Neural progenitor cell (in vitro differentiated cells): ENCODE measurements at regions not wholly inside any gene's neighbourhood (a gene's known extent, or its start where the extent isn't known, plus 50 kb on each side); places are given as distances from the start of the nearest gene placed in this dataset.

Source experiments
- DNase-seq: peaks from one replicate; pipeline ENCODE4 v3.0.0-alpha.2; 2016; ENCODE audit warnings: low spot score
- H2AFZ ChIP-seq: fragments of 200-600 bp; sonication (generic); replicated peaks from 2 replicates; pipeline ENCODE4 v1.6.1; 2016; ENCODE audit warnings: antibody characterized with exemption
- H3F3A ChIP-seq: fragments of 200-600 bp; sonication (generic); 2 replicates; pipeline ENCODE4 v1.6.1; 2016; ENCODE audit warnings: antibody characterized with exemption, low read depth
- H3K27ac ChIP-seq: fragments of 200-600 bp; sonication (generic); 2 replicates; pipeline ENCODE4 v1.5.1; 2016; ENCODE audit warnings: mild to moderate bottlenecking
- H3K27me3 ChIP-seq: fragments of 200-600 bp; sonication (generic); 2 replicates; pipeline ENCODE4 v1.6.1; 2016; ENCODE audit warnings: mild to moderate bottlenecking, moderate library complexity
- H3K36me3 ChIP-seq: fragments of 200-600 bp; sonication (generic); 2 replicates; pipeline ENCODE4 v1.5.1; 2016
- H3K4me1 ChIP-seq: fragments of 200-600 bp; sonication (generic); 2 replicates; pipeline ENCODE4 v1.6.1; 2016; ENCODE audit warnings: mixed run types
- H3K4me2 ChIP-seq: fragments of 200-600 bp; sonication (generic); 2 replicates; pipeline ENCODE4 v1.6.1; 2016
- H3K4me3 ChIP-seq: fragments of 200-600 bp; sonication (generic); 2 replicates; pipeline ENCODE4 v1.5.1; 2016
- H3K79me2 ChIP-seq: fragments of 200-600 bp; sonication (generic); 2 replicates; pipeline ENCODE4 v1.6.1; 2016; ENCODE audit warnings: low read depth
- H3K9ac ChIP-seq: fragments of 200-600 bp; sonication (generic); 2 replicates; pipeline ENCODE4 v1.6.1; 2016
- H3K9me3 ChIP-seq: fragments of 200-600 bp; sonication (generic); 2 replicates; pipeline ENCODE4 v1.5.1; 2016; ENCODE audit warnings: low read depth
- H4K20me1 ChIP-seq: fragments of 200-600 bp; sonication (generic); 2 replicates; pipeline ENCODE4 v1.6.1; 2016; ENCODE audit warnings: low read depth
- H3K27ac Mint-ChIP-seq: 3 replicates; pipeline ENCODE4 v1.8.0; 2021; ENCODE audit warnings: mixed read lengths
- H3K27me3 Mint-ChIP-seq: 2 replicates; pipeline ENCODE4 v1.8.0; 2022; ENCODE audit warnings: low read depth, mild to moderate bottlenecking, inconsistent platforms, moderate library complexity, mixed read lengths; ENCODE audit not compliant: insufficient read depth
- H3K36me3 Mint-ChIP-seq: 3 replicates; pipeline ENCODE4 v1.8.0; 2021; ENCODE audit warnings: mixed read lengths
- H3K4me1 Mint-ChIP-seq: 3 replicates; pipeline ENCODE4 v1.8.0; 2021; ENCODE audit warnings: mixed read lengths
- H3K4me3 Mint-ChIP-seq: 3 replicates; pipeline ENCODE4 v1.8.0; 2021; ENCODE audit warnings: mild to moderate bottlenecking, moderate library complexity, mixed read lengths
- H3K9me3 Mint-ChIP-seq: 3 replicates; pipeline ENCODE4 v1.8.0; 2020; ENCODE audit warnings: mixed read lengths
- EZH2 ChIP-seq: fragments of 200-600 bp; sonication (generic); IDR thresholded peaks from 2 replicates; pipeline ENCODE4 v1.6.1; 2017; ENCODE audit warnings: antibody characterized with exemption, mild to moderate bottlenecking, moderate library complexity
- EZH2phosphoT487 ChIP-seq: fragments of 200-600 bp; sonication (generic); IDR thresholded peaks from 2 replicates; pipeline ENCODE4 v1.6.1; 2017; ENCODE audit warnings: antibody characterized with exemption
- TF ChIP-seq, protein P1 (sequence below): fragments of 200-600 bp; sonication (generic); IDR thresholded peaks from 2 replicates; pipeline ENCODE4 v1.5.1; 2017; ENCODE audit warnings: antibody characterized with exemption, mild to moderate bottlenecking

DNA sequence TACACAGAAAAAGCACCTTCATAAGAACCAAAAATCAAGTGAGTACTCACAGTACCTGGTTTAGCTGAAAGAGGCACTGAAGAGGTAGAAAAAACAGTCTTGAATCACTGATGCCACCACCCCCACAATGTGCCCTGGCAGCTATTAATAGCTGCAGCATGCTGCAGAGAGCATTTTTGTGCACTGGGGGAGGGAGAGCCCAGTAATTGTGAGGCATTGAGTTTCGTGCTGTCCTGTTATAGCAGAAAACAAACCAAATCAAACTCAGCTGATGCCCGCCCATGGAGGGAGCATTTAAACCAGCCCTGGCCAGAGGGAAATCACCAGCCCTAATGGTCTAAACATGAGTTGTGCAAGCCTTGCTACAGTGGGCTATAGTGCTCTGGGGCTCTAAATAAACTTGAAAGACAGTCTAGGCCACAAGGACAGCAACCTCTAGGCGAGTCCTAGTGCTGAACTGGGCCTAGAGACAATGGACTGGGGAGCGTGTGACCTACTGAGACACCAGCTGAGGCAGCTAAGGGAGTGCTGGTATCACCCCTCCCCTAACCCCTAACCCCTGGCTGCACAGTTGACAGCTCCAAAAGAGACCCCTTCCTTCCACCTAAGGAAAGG lies 106.3 kb upstream of the TMLHE start:
- peaks cover 3% of the 10 kb centered on the region for H3K9me3 ChIP-seq
- no peaks in the 10 kb centered on the region for H3K4me1 ChIP-seq
- H3K4me1 Mint-ChIP-seq = no peaks in the 10 kb centered on the region
- TF ChIP-seq, protein P1, sequence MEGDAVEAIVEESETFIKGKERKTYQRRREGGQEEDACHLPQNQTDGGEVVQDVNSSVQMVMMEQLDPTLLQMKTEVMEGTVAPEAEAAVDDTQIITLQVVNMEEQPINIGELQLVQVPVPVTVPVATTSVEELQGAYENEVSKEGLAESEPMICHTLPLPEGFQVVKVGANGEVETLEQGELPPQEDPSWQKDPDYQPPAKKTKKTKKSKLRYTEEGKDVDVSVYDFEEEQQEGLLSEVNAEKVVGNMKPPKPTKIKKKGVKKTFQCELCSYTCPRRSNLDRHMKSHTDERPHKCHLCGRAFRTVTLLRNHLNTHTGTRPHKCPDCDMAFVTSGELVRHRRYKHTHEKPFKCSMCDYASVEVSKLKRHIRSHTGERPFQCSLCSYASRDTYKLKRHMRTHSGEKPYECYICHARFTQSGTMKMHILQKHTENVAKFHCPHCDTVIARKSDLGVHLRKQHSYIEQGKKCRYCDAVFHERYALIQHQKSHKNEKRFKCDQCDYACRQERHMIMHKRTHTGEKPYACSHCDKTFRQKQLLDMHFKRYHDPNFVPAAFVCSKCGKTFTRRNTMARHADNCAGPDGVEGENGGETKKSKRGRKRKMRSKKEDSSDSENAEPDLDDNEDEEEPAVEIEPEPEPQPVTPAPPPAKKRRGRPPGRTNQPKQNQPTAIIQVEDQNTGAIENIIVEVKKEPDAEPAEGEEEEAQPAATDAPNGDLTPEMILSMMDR = no peak
- no peak for TF ChIP-seq EZH2
- no peak for TF ChIP-seq EZH2phosphoT487
- H3K27me3 Mint-ChIP-seq = no peaks in the 10 kb centered on the region
- no peak for DNase-seq
- no peak overlapping the region for H3K4me3 ChIP-seq
- no peak overlapping the region for H3K9ac ChIP-seq
- no peak overlapping the region for H3K4me2 ChIP-seq
- no peak overlapping the region for H3K27ac Mint-ChIP-seq
- H3K36me3 ChIP-seq = no peaks in the 10 kb centered on the region
- H3K27ac ChIP-seq = no peak overlapping the region
- H3K79me2 ChIP-seq = no peaks in the 10 kb centered on the region
- no peaks in the 10 kb centered on the region for H3F3A ChIP-seq
- H4K20me1 ChIP-seq = no peaks in the 10 kb centered on the region
- H3K27me3 ChIP-seq = no peaks in the 10 kb centered on the region
- H3K36me3 Mint-ChIP-seq = no peaks in the 10 kb centered on the region
- no peak overlapping the region for H3K4me3 Mint-ChIP-seq
- peaks cover 4% of the 10 kb centered on the region for H3K9me3 Mint-ChIP-seq
- H2AFZ ChIP-seq = no peak overlapping the region

DNA sequence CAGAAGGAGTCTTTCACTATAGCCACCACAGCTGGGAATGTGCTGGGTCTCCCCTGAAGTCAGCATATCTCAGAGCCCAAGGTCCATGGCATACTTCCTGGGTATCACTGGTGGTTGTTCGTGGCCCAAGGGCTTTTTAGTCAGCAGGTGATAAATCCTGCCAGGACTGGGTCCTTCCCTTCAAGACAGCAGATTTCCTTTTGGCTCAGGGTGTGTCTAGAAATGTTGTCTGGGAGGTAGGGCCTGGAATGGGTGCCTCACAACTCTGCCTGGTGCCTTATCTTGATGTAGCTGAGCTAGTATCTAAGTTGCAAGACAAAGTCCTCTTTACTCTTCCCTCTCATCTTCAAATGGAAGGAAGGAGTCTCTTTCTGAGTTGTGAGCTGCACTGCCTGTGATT lies 102.4 kb upstream of the TMLHE start:
- Histone ChIP-seq H4K20me1 (no peaks in the 10 kb centered on the region), H3K27me3 (no peaks in the 10 kb centered on the region), H3K4me1 (no peaks in the 10 kb centered on the region), H3K27ac (no peak overlapping the region), H3K4me3 (no peak overlapping the region), H3K9ac (no peak overlapping the region), H3K79me2 (no peaks in the 10 kb centered on the region), H3K4me2 (no peak overlapping the region), H3K9me3 (peaks cover 19% of the 10 kb centered on the region), H3K36me3 (no peaks in the 10 kb centered on the region), H3F3A (no peaks in the 10 kb centered on the region), H2AFZ (no peak overlapping the region)
- H3K27ac Mint-ChIP-seq = no peak overlapping the region
- peaks cover 25% of the 10 kb centered on the region for H3K9me3 Mint-ChIP-seq
- H3K4me3 Mint-ChIP-seq = no peak overlapping the region
- TF ChIP-seq EZH2phosphoT487 (no peak), EZH2 (no peak)
- TF ChIP-seq, protein P1 = no peak
- H3K27me3 Mint-ChIP-seq = no peaks in the 10 kb centered on the region
- H3K36me3 Mint-ChIP-seq = no peaks in the 10 kb centered on the region
- no peak for DNase-seq
- H3K4me1 Mint-ChIP-seq = no peaks in the 10 kb centered on the region

DNA sequence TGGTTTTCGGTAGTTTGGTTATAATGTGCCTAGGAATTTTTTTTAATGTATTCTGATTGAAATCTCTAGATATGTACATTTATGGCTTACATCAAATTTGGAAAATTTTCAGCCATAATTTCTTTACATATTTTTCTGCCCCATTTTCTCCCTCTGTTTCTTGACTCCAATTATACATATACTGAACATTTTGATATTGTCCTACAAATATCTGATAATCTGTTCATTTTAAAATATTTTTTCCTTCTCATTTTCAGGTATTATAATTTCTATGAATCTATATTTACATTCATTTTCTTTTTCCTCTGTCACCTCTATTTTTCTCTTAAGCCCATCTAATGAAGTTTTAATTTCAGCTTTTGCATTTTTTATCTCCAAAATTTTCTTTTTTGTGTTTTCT lies 82.7 kb upstream of the TMLHE start:
- no peak overlapping the region for H3K4me3 Mint-ChIP-seq
- H3K9me3 Mint-ChIP-seq = peaks cover 5% of the 10 kb centered on the region
- Histone ChIP-seq H3F3A (no peaks in the 10 kb centered on the region), H4K20me1 (no peaks in the 10 kb centered on the region), H2AFZ (no peak overlapping the region), H3K79me2 (no peaks in the 10 kb centered on the region), H3K27me3 (no peaks in the 10 kb centered on the region), H3K4me2 (no peak overlapping the region), H3K27ac (no peak overlapping the region), H3K4me1 (no peaks in the 10 kb centered on the region), H3K4me3 (no peak overlapping the region), H3K36me3 (peaks cover 5% of the 10 kb centered on the region), H3K9me3 (peaks cover 5% of the 10 kb centered on the region), H3K9ac (no peak overlapping the region)
- no peak for DNase-seq
- no peak overlapping the region for H3K27ac Mint-ChIP-seq
- no peak for TF ChIP-seq EZH2
- TF ChIP-seq EZH2phosphoT487 = no peak
- TF ChIP-seq, protein P1 = no peak
- H3K4me1 Mint-ChIP-seq = no peaks in the 10 kb centered on the region
- H3K36me3 Mint-ChIP-seq = no peaks in the 10 kb centered on the region
- no peaks in the 10 kb centered on the region for H3K27me3 Mint-ChIP-seq
